Esophagus squamous epithelium (tissue), 4 donors: ENCODE measurements at regions not wholly inside any gene's neighbourhood (a gene's known extent, or its start where the extent isn't known, plus 50 kb on each side); places are given as distances from the start of the nearest gene placed in this dataset.
"Not testable (repeated sequence)": the region's sequence is repeated elsewhere in the genome, so short reads cannot be mapped to it uniquely, and the experiment has no call there.

Source experiments
- CTCF ChIP-seq, 6 experiments: fragments of 450-650 bp in 4 of 6; fragments of 200-600 bp in 2 of 6; sonication (generic) in 2 of 6; IDR thresholded peaks; one replicate each; pipeline ENCODE4 v1.5.1; 2016 to 2019; ENCODE audit warnings: antibody characterized with exemption in 6 of 6, mild to moderate bottlenecking in 4 of 6, moderate library complexity in 4 of 6
- POLR2A ChIP-seq, 4 donors: fragments of 450-650 bp; IDR thresholded peaks; one replicate each; pipeline ENCODE4 v1.6.1; 2017; ENCODE audit warnings: antibody characterized with exemption in 4 of 4, mild to moderate bottlenecking in 4 of 4, moderate library complexity in 3 of 4

- not testable (repeated sequence) for TF ChIP-seq CTCF, POLR2A (IDR thresholded peaks at IDR 0.05)
These were observed 62.3 kb upstream of the DPP6 start for GRCh38 chr7:153989742-153990425.
